GM23338 (cell line): ENCODE measurements at regions not wholly inside any gene's neighbourhood (a gene's known extent, or its start where the extent isn't known, plus 50 kb on each side); places are given as distances from the start of the nearest gene placed in this dataset.

ENCODE experiments used
- ATAC-seq: fragments of 200-7000 bp; cut with Tn5 transposase; 3 replicates; pipeline ENCODE4 v1.9.1; 2020
- DNase-seq: peaks from one replicate; pipeline ENCODE4 v3.0.0-alpha.2; 2015; ENCODE audit warnings: low spot score
- H2AFZ ChIP-seq: fragments of 200-600 bp; sonication (generic); 2 replicates; pipeline ENCODE4 v1.8.0; 2016; ENCODE audit warnings: antibody characterized with exemption, mild to moderate bottlenecking, moderate library complexity
- H3F3A ChIP-seq: fragments of 200-600 bp; sonication (generic); replicated peaks from 2 replicates; pipeline ENCODE4 v1.8.0; 2017; ENCODE audit warnings: antibody characterized with exemption, mixed run types, low read depth
- H3K27ac ChIP-seq: fragments of 200-600 bp; sonication (generic); 2 replicates; pipeline ENCODE4 v1.6.1; 2016; ENCODE audit warnings: low read depth
- H3K27me3 ChIP-seq: fragments of 200-600 bp; sonication (generic); 2 replicates; pipeline ENCODE4 v1.8.0; 2016; ENCODE audit warnings: mild to moderate bottlenecking, mixed run types, moderate library complexity; ENCODE audit not compliant: insufficient read depth
- H3K36me3 ChIP-seq: fragments of 200-600 bp; sonication (generic); 2 replicates; pipeline ENCODE4 v1.8.0; 2016; ENCODE audit warnings: mild to moderate bottlenecking; ENCODE audit not compliant: insufficient read depth
- H3K4me1 ChIP-seq: fragments of 200-600 bp; sonication (generic); 2 replicates; pipeline ENCODE4 v1.8.0; 2016; ENCODE audit warnings: mild to moderate bottlenecking, moderate library complexity; ENCODE audit not compliant: insufficient read depth
- H3K4me2 ChIP-seq: fragments of 200-600 bp; sonication (generic); 2 replicates; pipeline ENCODE4 v1.7.1; 2017; ENCODE audit warnings: mixed run types
- H3K4me3 ChIP-seq: fragments of 200-600 bp; sonication (generic); 2 replicates; pipeline ENCODE4 v1.6.1; 2016; ENCODE audit warnings: mixed run types
- H3K79me2 ChIP-seq: fragments of 200-600 bp; sonication (generic); replicated peaks from 2 replicates; pipeline ENCODE4 v1.8.0; 2017; ENCODE audit warnings: mild to moderate bottlenecking; ENCODE audit not compliant: insufficient read depth
- H3K9me2 ChIP-seq: fragments of 200-600 bp; sonication (generic); 2 replicates; pipeline ENCODE4 v1.8.0; 2017; ENCODE audit not compliant: insufficient read depth
- H4K20me1 ChIP-seq: fragments of 200-600 bp; sonication (generic); replicated peaks from 2 replicates; pipeline ENCODE4 v1.8.0; 2017; ENCODE audit warnings: mild to moderate bottlenecking; ENCODE audit not compliant: insufficient read depth
- H3K27ac Mint-ChIP-seq: 2 replicates; pipeline ENCODE4 v1.8.0; 2020; ENCODE audit warnings: inconsistent platforms, mild to moderate bottlenecking, moderate library complexity, mixed read lengths
- H3K27me3 Mint-ChIP-seq: 3 replicates; pipeline ENCODE4 v1.8.0; 2022; ENCODE audit warnings: low read depth, mild to moderate bottlenecking, moderate library complexity, mixed read lengths, inconsistent platforms; ENCODE audit not compliant: insufficient read depth, poor library complexity
- H3K36me3 Mint-ChIP-seq: 3 replicates; pipeline ENCODE4 v1.8.0; 2021; ENCODE audit warnings: low read depth, mild to moderate bottlenecking, inconsistent platforms, moderate library complexity, mixed read lengths
- H3K4me1 Mint-ChIP-seq: 3 replicates; pipeline ENCODE4 v1.8.0; 2020; ENCODE audit warnings: mild to moderate bottlenecking, inconsistent platforms, mixed read lengths
- H3K4me3 Mint-ChIP-seq: 3 replicates; pipeline ENCODE4 v1.8.0; 2021; ENCODE audit warnings: moderate library complexity, mild to moderate bottlenecking, inconsistent platforms, mixed read lengths
- H3K9me3 Mint-ChIP-seq: 3 replicates; pipeline ENCODE4 v1.8.0; 2020; ENCODE audit warnings: moderate library complexity, mild to moderate bottlenecking, inconsistent platforms, mixed read lengths
- CREB1 ChIP-seq: fragments of 250-450 bp; sonication (Bioruptor Pico); IDR thresholded peaks from 2 replicates; pipeline ENCODE4 v1.5.0; 2020; ENCODE audit warnings: low read depth, mild to moderate bottlenecking, moderate library complexity
- CTCF ChIP-seq, 2 experiments: fragments of 200-600 bp in 1 of 2; sonication (generic) in 1 of 2; conservative IDR thresholded peaks; 2 replicates each; pipeline versions ENCODE4 v1.5.1 to v1.6.1; 2016 to 2017; ENCODE audit warnings: antibody characterized with exemption in 2 of 2, low read depth in 2 of 2, mild to moderate bottlenecking in 2 of 2, moderate library complexity in 1 of 2
- ETS1 ChIP-seq: IDR thresholded peaks from 2 replicates; pipeline ENCODE4 v1.6.1; 2016; ENCODE audit warnings: antibody characterized with exemption
- EZH2 ChIP-seq: fragments of 200-600 bp; sonication (generic); IDR thresholded peaks from one replicate; pipeline ENCODE4 v1.8.0; 2017; ENCODE audit warnings: antibody characterized with exemption, mild to moderate bottlenecking, low read depth; ENCODE audit not compliant: unreplicated experiment
- EZH2phosphoT487 ChIP-seq: fragments of 200-600 bp; sonication (generic); IDR thresholded peaks from one replicate; pipeline ENCODE4 v1.8.1; 2018; ENCODE audit warnings: antibody characterized with exemption; ENCODE audit not compliant: unreplicated experiment
- JUNB ChIP-seq: IDR thresholded peaks from one replicate; pipeline ENCODE4 v1.6.1; 2016; ENCODE audit warnings: antibody characterized with exemption; ENCODE audit not compliant: unreplicated experiment
- NANOG ChIP-seq: IDR thresholded peaks from 2 replicates; pipeline ENCODE4 v1.6.1; 2016; ENCODE audit warnings: antibody characterized with exemption, borderline replicate concordance
- POLR2AphosphoS5 ChIP-seq: IDR thresholded peaks from 2 replicates; pipeline ENCODE4 v1.6.1; 2016; ENCODE audit warnings: antibody characterized with exemption, low read depth
- STAT1 ChIP-seq: IDR thresholded peaks from one replicate; pipeline ENCODE4 v1.6.1; 2016; ENCODE audit warnings: antibody characterized with exemption; ENCODE audit not compliant: unreplicated experiment
- ZNF114 ChIP-seq: fragments of 250-450 bp; sonication (Bioruptor Pico); IDR thresholded peaks from 2 replicates; pipeline ENCODE4 v1.5.0; 2020; ENCODE audit warnings: mild to moderate bottlenecking, moderate library complexity
- ZNF331 ChIP-seq: fragments of 250-450 bp; sonication (Bioruptor Pico); IDR thresholded peaks from 2 replicates; pipeline ENCODE4 v1.5.0; 2020; ENCODE audit warnings: low read depth, mild to moderate bottlenecking, moderate library complexity
- TF ChIP-seq, protein P1 (sequence below): fragments of 250-450 bp; sonication (Bioruptor Pico); IDR thresholded peaks from 2 replicates; pipeline ENCODE4 v1.5.0; 2020; ENCODE audit warnings: mild to moderate bottlenecking, moderate library complexity
- TF ChIP-seq, protein P2 (sequence below): IDR thresholded peaks from one replicate; pipeline ENCODE4 v1.6.1; 2018; ENCODE audit warnings: antibody characterized with exemption; ENCODE audit not compliant: unreplicated experiment

DNA sequence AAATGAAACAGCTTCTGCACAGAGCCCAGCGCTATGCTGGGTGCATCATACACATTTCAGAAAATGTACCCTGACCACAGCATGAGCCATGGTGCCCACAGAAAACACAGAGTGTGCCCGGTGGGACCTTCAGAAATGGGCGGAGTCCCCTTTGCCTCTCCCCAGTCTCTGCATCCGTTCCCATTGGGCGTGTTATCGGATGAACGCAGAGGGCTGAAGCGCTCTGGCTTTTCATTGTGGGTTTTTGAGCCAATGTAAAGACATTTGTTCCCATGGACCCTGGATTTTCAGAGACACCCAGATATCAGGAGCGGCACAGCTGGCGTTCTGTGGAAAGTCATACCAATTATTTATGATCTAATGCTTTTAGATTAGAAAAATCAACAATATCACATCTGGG is 99.8 kb downstream of the DACT2 start:
- no peak overlapping the region for H2AFZ ChIP-seq
- TF ChIP-seq EZH2, result no peak
- TF ChIP-seq EZH2phosphoT487, result no peak
- no peak for TF ChIP-seq JUNB
- no peak for TF ChIP-seq ZNF331 (CRISPR knock-in tag)
- TF ChIP-seq CTCF (conservative IDR thresholded peaks at IDR 0.05; ENCODE audit: low read depth in 2 of 2), result no peak
- no peak for TF ChIP-seq STAT1
- no peak for TF ChIP-seq ETS1
- no peak for TF ChIP-seq ZNF114 (CRISPR knock-in tag)
- TF ChIP-seq NANOG, result no peak
- TF ChIP-seq POLR2AphosphoS5, result no peak
- TF ChIP-seq CREB1 (CRISPR knock-in tag), result no peak
- TF ChIP-seq, protein P1, sequence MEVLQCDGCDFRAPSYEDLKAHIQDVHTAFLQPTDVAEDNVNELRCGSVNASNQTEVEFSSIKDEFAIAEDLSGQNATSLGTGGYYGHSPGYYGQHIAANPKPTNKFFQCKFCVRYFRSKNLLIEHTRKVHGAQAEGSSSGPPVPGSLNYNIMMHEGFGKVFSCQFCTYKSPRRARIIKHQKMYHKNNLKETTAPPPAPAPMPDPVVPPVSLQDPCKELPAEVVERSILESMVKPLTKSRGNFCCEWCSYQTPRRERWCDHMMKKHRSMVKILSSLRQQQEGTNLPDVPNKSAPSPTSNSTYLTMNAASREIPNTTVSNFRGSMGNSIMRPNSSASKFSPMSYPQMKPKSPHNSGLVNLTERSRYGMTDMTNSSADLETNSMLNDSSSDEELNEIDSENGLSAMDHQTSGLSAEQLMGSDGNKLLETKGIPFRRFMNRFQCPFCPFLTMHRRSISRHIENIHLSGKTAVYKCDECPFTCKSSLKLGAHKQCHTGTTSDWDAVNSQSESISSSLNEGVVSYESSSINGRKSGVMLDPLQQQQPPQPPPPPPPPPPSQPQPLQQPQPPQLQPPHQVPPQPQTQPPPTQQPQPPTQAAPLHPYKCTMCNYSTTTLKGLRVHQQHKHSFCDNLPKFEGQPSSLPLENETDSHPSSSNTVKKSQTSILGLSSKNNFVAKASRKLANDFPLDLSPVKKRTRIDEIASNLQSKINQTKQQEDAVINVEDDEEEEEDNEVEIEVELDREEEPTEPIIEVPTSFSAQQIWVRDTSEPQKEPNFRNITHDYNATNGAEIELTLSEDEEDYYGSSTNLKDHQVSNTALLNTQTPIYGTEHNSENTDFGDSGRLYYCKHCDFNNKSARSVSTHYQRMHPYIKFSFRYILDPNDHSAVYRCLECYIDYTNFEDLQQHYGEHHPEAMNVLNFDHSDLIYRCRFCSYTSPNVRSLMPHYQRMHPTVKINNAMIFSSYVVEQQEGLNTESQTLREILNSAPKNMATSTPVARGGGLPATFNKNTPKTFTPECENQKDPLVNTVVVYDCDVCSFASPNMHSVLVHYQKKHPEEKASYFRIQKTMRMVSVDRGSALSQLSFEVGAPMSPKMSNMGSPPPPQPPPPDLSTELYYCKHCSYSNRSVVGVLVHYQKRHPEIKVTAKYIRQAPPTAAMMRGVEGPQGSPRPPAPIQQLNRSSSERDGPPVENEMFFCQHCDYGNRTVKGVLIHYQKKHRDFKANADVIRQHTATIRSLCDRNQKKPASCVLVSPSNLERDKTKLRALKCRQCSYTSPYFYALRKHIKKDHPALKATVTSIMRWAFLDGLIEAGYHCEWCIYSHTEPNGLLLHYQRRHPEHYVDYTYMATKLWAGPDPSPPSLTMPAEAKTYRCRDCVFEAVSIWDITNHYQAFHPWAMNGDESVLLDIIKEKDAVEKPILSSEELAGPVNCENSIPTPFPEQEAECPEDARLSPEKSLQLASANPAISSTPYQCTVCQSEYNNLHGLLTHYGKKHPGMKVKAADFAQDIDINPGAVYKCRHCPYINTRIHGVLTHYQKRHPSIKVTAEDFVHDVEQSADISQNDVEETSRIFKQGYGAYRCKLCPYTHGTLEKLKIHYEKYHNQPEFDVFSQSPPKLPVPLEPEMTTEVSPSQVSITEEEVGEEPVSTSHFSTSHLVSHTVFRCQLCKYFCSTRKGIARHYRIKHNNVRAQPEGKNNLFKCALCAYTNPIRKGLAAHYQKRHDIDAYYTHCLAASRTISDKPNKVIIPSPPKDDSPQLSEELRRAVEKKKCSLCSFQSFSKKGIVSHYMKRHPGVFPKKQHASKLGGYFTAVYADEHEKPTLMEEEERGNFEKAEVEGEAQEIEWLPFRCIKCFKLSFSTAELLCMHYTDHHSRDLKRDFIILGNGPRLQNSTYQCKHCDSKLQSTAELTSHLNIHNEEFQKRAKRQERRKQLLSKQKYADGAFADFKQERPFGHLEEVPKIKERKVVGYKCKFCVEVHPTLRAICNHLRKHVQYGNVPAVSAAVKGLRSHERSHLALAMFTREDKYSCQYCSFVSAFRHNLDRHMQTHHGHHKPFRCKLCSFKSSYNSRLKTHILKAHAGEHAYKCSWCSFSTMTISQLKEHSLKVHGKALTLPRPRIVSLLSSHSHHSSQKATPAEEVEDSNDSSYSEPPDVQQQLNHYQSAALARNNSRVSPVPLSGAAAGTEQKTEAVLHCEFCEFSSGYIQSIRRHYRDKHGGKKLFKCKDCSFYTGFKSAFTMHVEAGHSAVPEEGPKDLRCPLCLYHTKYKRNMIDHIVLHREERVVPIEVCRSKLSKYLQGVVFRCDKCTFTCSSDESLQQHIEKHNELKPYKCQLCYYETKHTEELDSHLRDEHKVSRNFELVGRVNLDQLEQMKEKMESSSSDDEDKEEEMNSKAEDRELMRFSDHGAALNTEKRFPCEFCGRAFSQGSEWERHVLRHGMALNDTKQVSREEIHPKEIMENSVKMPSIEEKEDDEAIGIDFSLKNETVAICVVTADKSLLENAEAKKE, result no peak
- TF ChIP-seq, protein P2, sequence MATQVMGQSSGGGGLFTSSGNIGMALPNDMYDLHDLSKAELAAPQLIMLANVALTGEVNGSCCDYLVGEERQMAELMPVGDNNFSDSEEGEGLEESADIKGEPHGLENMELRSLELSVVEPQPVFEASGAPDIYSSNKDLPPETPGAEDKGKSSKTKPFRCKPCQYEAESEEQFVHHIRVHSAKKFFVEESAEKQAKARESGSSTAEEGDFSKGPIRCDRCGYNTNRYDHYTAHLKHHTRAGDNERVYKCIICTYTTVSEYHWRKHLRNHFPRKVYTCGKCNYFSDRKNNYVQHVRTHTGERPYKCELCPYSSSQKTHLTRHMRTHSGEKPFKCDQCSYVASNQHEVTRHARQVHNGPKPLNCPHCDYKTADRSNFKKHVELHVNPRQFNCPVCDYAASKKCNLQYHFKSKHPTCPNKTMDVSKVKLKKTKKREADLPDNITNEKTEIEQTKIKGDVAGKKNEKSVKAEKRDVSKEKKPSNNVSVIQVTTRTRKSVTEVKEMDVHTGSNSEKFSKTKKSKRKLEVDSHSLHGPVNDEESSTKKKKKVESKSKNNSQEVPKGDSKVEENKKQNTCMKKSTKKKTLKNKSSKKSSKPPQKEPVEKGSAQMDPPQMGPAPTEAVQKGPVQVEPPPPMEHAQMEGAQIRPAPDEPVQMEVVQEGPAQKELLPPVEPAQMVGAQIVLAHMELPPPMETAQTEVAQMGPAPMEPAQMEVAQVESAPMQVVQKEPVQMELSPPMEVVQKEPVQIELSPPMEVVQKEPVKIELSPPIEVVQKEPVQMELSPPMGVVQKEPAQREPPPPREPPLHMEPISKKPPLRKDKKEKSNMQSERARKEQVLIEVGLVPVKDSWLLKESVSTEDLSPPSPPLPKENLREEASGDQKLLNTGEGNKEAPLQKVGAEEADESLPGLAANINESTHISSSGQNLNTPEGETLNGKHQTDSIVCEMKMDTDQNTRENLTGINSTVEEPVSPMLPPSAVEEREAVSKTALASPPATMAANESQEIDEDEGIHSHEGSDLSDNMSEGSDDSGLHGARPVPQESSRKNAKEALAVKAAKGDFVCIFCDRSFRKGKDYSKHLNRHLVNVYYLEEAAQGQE, result no peak
- no peaks in the 10 kb centered on the region for H4K20me1 ChIP-seq
- no peak overlapping the region for H3K4me2 ChIP-seq
- no peaks in the 10 kb centered on the region for H3K79me2 ChIP-seq
- ATAC-seq (no peak), DNase-seq (no peak)
- peaks cover 15% of the 10 kb centered on the region for H3K4me1 ChIP-seq
- H3K36me3 Mint-ChIP-seq, result no peaks in the 10 kb centered on the region
- no peaks in the 10 kb centered on the region for H3K27me3 ChIP-seq
- H3K27me3 Mint-ChIP-seq, result peaks cover 13% of the 10 kb centered on the region
- H3K27ac ChIP-seq, result no peak overlapping the region
- peaks cover 26% of the 10 kb centered on the region for H3K4me1 Mint-ChIP-seq
- H3K4me3 Mint-ChIP-seq, result no peak overlapping the region
- H3K36me3 ChIP-seq, result no peaks in the 10 kb centered on the region
- no peak overlapping the region for H3K27ac Mint-ChIP-seq
- H3K9me2 ChIP-seq, result no peaks in the 10 kb centered on the region
- H3F3A ChIP-seq, result no peaks in the 10 kb centered on the region
- peaks cover 2% of the 10 kb centered on the region; the same call in 1 of the 3 replicates for H3K9me3 Mint-ChIP-seq
- no peak overlapping the region for H3K4me3 ChIP-seq
